Activated T-helper 1 cell treated with anti-CD3 and anti-CD28 coated beads, Interleukin-2, amount 50 U/mL, for 16 hours (primary cell): ENCODE measurements at regions not wholly inside any gene's neighbourhood (a gene's known extent, or its start where the extent isn't known, plus 50 kb on each side); places are given as distances from the start of the nearest gene placed in this dataset.

Experiments
- DNase-seq, 2 donors: peaks; one replicate each; pipeline ENCODE4 v3.0.0-alpha.2; 2020; ENCODE audit warnings: low read depth in 1 of 2, low spot score in 1 of 2

DNA sequence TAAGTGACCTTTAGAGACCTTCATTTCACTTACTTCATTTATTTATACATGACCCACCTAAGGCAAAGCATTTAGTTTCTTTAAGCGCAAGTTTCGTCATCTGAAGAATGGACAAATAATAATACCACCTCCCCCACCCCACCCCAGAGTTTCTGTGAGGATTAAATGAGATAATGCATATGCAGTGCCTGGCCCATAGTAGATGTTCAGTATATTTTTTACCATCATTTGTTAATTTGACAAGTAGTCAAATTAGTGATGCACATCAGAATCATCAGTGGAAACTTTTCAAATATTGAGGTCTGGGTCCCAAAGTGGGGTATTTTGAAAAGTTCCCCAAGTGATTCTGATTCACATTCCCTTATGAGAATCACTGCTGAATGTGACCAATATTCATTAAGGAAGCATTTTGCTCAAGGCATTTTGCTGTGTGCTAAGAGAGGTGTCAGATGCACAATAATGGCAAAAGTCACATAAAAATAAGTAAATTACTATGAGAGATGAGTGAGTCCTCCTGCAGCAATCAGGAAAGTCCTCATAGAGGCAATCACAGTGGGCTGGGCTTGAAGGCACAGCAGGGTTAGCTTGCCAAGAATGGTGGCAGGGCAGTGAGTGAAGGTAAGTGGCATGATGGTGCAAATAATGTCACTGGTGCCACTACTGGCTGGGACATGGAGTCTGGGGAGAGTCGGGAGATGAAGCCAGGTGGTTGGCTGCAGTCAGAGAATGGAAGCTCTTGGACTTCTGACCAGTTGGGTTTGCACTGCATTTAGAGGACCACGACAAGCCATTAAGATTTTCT, 244.1 kb downstream of the PTEN start:
- no peak for DNase-seq

DNA sequence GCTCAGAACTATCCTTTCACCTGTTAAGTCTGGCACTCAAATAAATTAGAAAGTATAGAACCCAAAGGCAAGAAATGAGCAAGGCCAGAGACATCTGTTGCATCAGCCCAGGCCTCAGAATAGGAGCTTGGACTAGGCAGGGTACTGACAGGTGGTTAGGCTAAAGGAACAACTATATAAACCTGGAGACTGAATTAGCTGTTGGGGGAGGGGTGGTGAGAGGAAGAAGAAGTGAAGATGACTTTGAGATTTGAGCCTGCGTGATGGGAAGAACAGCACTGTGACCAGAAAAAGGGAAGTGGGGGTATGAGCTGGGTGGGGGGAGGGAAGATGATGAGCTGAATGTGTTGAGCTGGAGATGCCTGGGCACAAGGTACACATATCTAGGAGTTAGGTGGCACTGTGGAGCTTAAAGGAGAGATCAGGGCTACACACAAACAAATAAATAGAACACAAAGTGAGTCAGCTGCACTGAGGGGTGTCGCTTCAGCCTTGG, 244.7 kb downstream of the PTEN start:
- DNase-seq: no peak

DNA sequence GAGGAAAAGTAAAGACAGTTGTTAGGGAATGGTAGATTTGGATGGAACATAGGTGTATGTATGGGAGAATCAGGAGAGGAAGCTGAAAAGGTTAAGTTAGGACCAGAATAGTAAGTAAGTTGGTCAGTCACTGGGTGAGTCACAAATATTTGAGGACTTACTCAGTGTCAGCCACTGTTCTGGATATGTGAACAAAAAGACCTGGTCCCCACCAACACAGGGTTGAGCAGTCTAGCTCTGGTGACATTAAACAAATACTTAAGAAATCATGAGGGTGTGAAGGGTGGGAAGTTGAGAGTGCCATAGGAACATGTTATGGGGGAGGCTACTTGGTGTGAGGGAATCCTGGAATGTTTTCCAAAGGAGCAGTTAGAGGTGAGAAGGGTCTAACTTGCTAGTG, 246.9 kb downstream of the PTEN start:
- DNase-seq: no peak

DNA sequence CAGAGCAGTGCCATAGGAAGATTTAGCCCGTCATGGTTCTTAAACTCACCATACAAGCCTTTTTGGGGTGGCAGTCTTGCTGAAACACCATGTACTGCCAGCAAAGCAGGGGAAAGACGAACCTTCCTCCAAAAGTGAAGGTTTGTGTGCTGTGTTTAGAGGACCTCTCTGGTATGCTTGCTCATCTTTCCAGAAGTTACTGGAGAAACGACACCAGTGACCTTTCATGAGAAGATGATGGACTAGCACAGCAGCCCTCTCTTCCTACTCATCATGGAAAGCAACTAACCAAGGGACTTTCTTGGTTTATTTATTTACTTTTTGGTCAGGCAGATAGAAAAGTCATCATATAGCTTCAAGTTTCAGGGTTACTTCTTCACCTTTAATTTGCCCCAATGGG, 247.4 kb downstream of the PTEN start:
- DNase-seq: no peak

DNA sequence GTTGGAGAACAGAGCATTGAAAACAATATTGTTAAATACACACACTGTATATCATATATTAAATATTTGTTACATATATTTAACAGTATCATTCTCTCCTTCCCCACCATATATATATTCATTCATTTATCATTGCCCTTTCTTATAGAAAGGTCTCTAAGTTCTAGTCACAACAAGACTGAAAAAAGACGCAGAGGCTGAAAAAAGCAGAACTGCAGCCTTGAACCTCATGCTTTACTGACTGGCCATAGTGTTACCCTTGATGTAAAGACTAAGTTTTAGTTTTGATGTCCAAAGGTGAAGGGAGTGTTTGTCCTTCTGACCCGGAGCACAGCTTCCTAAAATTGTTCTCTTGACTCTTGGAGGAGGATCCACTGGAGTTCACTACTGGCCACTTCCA, 247.9 kb downstream of the PTEN start:
- DNase-seq: no peak

- no peak for DNase-seq
Observed at GRCh38 chr10:88113232-88113631, 249.8 kb downstream of the PTEN start.

DNA sequence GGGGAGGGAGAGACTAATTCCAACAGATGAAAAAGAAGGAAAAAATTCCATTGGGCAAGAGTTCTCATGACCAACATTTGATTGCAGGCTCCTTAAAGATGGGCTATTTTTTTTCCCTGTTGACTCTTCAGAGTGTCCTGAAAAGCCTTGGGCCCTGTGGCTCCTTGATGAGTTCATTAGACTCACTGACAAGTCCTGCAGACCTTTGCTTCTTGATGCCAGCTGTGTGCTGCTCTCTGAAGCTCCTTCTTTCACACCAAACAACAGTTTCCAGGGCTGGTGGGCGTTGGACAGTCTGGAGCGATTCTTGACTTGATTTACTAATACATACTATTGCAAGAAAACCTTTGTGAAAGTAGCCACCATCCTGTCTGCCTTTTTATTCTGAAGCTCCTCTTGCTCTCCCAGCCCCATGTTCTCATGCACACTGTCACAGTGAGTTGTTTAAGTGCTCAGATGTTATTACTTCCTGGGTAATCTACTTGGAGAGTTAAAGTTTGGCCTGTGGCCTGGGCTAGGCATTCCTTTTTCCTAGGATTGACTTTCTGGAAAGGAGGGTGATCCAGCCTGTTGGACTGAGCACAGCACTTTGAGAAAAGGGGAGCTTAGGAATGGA, 250.3 kb downstream of the PTEN start:
- DNase-seq: no peak

DNA sequence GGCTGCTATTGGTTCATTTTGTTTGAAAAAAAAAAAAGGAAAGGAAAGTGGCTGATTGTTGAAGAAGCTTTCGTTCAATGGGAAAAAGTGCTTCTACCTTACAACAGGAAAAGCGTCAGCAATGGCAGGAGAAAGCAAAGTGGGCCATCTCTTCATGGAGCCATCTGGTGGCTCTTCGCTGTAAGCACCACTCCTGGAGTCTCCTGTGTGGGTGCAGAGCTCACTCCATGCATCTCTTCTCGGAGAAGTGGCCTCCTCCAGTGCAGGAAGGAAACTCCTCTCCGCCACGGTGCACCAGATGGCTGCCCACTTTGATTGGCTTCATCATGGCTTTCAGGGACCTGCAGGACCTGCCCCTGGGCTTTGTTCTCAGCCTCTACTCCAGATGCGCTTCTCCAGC, 250.9 kb downstream of the PTEN start:
- no peak for DNase-seq

- no peak for DNase-seq
Observed at GRCh38 chr10:88115407-88115806, 252.0 kb downstream of the PTEN start.

DNA sequence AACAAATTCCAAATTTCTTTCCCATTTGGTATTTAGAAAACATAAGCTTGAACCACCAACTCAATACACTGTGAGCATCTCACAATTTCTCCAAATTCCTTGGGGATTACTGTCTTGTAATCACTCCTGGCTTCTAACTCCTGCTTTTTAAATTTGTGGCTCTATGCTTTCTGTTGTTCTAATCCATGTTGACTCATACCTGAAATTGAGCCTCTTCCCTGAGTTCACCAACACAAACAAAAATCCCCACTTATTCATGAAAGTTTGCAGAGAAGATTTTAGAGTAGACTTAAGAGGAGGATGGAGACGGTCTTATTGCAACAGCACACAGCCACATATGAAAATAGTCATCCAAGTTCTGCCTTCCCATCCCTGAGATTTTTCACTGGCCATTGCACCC, 252.5 kb downstream of the PTEN start:
- DNase-seq: no peak

DNA sequence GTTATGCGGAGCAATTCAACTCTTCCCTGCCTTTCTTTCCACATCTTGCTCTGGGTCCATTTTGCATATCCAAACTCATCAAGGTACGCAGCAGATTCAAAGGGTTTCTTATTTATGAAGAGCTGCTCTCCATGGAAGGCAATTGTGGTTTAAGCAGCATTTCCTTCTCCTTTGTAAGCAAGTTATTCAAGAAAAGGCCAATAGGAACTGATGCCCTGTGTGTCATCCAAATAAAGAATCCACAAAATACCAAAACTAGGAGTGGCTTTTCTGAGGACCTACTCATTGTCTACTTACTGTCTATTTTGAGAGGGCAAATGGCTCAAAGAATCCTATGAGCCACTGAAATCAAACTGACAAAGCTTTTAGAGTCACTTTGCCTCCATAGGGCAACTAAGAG, 253.1 kb downstream of the PTEN start:
- DNase-seq: no peak

GRCh38 chr10:88116971-88117626, 253.7 kb downstream of the PTEN start:
- no peak for DNase-seq

DNA sequence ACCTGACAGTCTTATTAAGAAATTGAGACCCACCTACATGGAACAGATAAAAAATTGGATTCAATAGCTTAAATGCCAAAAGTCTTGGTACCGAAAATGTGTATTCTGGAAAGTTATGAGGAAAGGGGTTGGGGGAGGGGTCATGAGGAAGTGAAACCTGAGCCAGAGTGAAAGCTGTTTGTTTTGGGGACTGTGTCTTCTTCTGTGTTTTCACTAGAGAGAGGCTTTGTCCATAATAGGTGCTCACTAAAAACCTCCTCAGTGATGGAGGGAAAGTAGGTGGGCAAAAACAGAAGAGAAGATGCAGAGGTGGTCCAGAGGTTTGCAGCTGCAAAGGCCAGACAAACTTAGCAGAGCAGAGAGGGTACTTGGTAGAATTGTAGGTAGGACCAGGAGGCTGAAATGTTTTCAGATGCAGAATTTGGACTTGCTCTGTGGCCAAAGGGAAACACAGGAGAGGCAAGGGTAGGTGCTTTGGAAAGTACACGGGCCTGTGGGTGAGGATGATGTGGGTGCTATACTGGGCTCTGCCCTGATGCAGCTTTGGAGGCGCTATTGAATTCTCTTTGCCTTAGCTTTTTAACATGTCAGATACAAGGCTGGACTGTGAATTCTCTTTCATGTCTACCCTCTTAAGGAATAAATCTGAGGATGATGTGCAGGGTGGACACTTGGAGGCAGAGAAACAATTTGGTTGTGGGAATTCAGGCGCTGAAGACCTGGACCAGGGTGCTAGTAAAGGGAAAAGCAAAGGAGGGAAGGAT, 254.6 kb downstream of the PTEN start:
- no peak for DNase-seq

DNA sequence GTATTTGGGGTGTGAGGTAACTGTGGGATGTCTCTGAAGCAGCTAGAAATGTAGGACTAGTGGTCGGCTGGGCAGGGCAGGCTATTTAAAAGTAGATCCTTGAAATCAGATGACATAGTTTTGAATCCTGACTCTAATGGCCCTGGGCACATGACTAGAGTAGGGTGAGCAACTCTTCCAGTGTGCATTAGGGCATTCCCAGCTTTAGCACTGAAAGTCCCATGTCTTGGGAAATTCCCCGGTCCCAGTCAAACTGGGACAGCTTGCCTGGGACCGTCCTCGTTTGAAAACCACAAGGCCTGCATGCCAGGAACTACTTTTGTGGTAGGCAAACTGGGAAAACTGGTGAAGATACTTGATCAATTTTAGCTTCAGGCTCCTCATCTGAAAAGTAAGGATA, 255.3 kb downstream of the PTEN start:
- DNase-seq: no peak

GRCh38 chr10:88119160-88119559, 255.7 kb downstream of the PTEN start:
- no peak for DNase-seq

GRCh38 chr10:88120075-88120474, 256.6 kb downstream of the PTEN start:
- no peak for DNase-seq

- DNase-seq: no peak
Observed at GRCh38 chr10:88120599-88121333, 257.3 kb downstream of the PTEN start.

DNA sequence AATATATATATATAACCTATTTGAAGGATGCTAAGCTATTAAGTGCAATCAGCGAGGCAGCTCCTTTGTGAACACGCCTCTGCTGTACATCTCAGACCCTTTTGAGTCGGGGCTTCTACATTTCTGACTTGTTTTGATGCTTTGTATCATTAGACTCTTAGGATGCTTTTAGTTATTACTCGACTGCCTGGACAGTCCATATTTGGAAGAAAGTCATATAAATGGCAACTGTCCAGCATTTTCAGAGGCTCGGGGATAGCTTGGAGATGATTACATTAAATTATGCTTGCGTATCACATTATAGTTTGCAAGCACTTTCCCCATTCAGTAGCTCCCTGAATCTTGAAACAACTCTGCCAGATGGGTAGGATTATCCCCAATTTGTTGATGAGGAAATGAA, 257.9 kb downstream of the PTEN start:
- DNase-seq: no peak

DNA sequence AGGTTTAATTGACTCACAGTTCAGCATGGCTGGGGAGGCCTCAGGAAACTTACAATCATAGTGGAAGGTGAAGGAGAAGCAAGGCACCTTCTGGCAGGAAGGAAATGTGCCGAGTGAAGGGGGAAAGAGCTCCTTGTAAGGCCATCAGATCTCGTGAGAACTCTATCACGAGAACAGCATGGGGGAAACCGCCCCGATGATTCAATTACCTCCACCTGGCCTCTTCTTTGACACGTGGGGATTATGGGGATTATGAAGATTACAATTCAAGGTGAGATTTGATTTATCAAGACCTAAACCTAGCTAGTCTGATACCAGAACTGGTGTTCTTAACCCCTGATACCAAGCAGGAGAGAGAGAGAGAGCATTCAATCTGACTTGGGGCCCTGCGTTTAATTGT, 258.7 kb downstream of the PTEN start:
- no peak for DNase-seq

DNA sequence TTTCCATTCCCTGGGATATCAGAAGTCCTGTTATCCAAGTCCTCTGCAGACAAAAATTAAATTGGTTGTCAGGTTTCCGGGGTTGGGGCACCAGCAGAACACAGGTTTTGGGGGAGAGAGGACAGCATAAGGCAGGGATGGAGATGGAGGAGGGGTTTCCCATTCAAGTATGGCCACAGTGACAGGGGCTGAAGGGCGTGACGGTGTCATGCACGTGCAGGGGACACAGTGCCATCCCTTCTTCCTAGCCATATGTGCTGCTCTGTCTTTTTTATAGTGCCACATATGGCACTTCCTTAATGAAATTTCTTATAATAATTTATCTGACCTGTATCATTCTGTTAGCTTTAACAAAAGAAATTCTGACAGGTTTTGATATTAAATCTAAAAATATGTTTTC, 259.2 kb downstream of the PTEN start:
- no peak for DNase-seq

- no peak for DNase-seq
Observed at GRCh38 chr10:88125766-88126165, 262.3 kb downstream of the PTEN start.
